Parathyroid adenoma (tissue), 2 donors: ENCODE measurements at regions not wholly inside any gene's neighbourhood (a gene's known extent, or its start where the extent isn't known, plus 50 kb on each side); places are given as distances from the start of the nearest gene placed in this dataset.

Experiments
- H2AFZ ChIP-seq: fragments of 300-600 bp; sonication (generic); one replicate; pipeline ENCODE4 v1.7.0; 2017; ENCODE audit warnings: antibody characterized with exemption, mild to moderate bottlenecking
- H3K27ac ChIP-seq: fragments of 300-600 bp; sonication (generic); one replicate; pipeline ENCODE4 v1.7.0; 2017
- H3K27me3 ChIP-seq: fragments of 300-600 bp; sonication (generic); one replicate; pipeline ENCODE4 v1.7.0; 2017; ENCODE audit warnings: low read length; ENCODE audit not compliant: control insufficient read depth, insufficient read depth
- H3K36me3 ChIP-seq: fragments of 300-600 bp; sonication (generic); one replicate; pipeline ENCODE4 v1.7.0; 2017; ENCODE audit warnings: low read length; ENCODE audit not compliant: control insufficient read depth, insufficient read depth
- H3K4me1 ChIP-seq: fragments of 300-600 bp; sonication (generic); one replicate; pipeline ENCODE4 v1.7.0; 2017; ENCODE audit warnings: control low read depth
- H3K4me2 ChIP-seq: fragments of 300-600 bp; sonication (generic); one replicate; pipeline ENCODE4 v1.7.0; 2017; ENCODE audit warnings: low read length
- H3K4me3 ChIP-seq: fragments of 300-600 bp; sonication (generic); one replicate; pipeline ENCODE4 v1.7.0; 2017; ENCODE audit warnings: low read depth, low read length
- H3K79me2 ChIP-seq: fragments of 300-600 bp; sonication (generic); one replicate; pipeline ENCODE4 v1.7.0; 2017; ENCODE audit warnings: control low read depth
- H3K9ac ChIP-seq: fragments of 300-600 bp; sonication (generic); one replicate; pipeline ENCODE4 v1.7.0; 2017; ENCODE audit warnings: mild to moderate bottlenecking
- H3K9me3 ChIP-seq: fragments of 300-600 bp; sonication (generic); one replicate; pipeline ENCODE4 v1.7.0; 2017; ENCODE audit warnings: low read length; ENCODE audit not compliant: control insufficient read depth
- TF ChIP-seq, protein P1 (sequence below): fragments of 300-600 bp; sonication (generic); IDR thresholded peaks from one replicate; pipeline ENCODE4 v1.7.0; 2017; ENCODE audit warnings: antibody characterized with exemption, mild to moderate bottlenecking
- donor health status: primary hyperparathyroidism.

GRCh38 chr17:71037386-71037785 is 868.1 kb downstream of the KCNJ2 start:
- H3K9me3 ChIP-seq = no peaks in the 10 kb centered on the region
- H3K4me2 ChIP-seq = no peak overlapping the region
- H3K79me2 ChIP-seq = no peaks in the 10 kb centered on the region
- H2AFZ ChIP-seq = no peak overlapping the region
- no peak overlapping the region for H3K9ac ChIP-seq
- H3K27me3 ChIP-seq = no peaks in the 10 kb centered on the region
- H3K4me1 ChIP-seq = no peaks in the 10 kb centered on the region
- H3K36me3 ChIP-seq = no peaks in the 10 kb centered on the region
- H3K27ac ChIP-seq = no peak overlapping the region
- no peak overlapping the region for H3K4me3 ChIP-seq
- TF ChIP-seq, protein P1, sequence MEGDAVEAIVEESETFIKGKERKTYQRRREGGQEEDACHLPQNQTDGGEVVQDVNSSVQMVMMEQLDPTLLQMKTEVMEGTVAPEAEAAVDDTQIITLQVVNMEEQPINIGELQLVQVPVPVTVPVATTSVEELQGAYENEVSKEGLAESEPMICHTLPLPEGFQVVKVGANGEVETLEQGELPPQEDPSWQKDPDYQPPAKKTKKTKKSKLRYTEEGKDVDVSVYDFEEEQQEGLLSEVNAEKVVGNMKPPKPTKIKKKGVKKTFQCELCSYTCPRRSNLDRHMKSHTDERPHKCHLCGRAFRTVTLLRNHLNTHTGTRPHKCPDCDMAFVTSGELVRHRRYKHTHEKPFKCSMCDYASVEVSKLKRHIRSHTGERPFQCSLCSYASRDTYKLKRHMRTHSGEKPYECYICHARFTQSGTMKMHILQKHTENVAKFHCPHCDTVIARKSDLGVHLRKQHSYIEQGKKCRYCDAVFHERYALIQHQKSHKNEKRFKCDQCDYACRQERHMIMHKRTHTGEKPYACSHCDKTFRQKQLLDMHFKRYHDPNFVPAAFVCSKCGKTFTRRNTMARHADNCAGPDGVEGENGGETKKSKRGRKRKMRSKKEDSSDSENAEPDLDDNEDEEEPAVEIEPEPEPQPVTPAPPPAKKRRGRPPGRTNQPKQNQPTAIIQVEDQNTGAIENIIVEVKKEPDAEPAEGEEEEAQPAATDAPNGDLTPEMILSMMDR = no peak

DNA sequence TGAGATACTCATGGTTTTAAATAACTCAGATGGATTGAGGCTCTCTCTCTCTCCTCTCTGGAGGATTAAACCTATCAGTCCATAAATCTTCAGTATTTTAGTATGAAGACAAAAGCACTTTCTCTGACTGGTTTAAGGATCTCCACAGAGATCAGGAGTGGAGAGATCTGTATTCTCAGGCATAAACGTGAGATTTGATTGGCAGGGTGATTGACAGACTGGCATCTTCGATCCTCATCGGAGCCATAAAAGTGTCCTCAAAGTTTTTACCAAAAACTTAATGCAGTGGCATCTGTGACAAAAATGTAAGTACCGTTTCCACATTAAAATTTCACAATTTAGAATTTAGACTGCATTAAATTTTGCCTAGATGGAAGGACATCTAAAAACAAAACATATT is 870.1 kb downstream of the KCNJ2 start:
- Histone ChIP-seq H2AFZ (no peak overlapping the region), H3K36me3 (no peaks in the 10 kb centered on the region), H3K9ac (no peak overlapping the region), H3K4me3 (no peak overlapping the region), H3K4me1 (no peaks in the 10 kb centered on the region), H3K27me3 (no peaks in the 10 kb centered on the region), H3K9me3 (no peaks in the 10 kb centered on the region), H3K27ac (no peak overlapping the region), H3K79me2 (no peaks in the 10 kb centered on the region), H3K4me2 (no peak overlapping the region)
- TF ChIP-seq, protein P1 = no peak

- Histone ChIP-seq H3K4me3 (no peak overlapping the region), H3K9me3 (no peaks in the 10 kb centered on the region), H3K9ac (no peak overlapping the region), H3K4me1 (no peaks in the 10 kb centered on the region), H3K27ac (no peak overlapping the region), H3K4me2 (no peak overlapping the region), H3K79me2 (no peaks in the 10 kb centered on the region), H3K36me3 (no peaks in the 10 kb centered on the region), H3K27me3 (no peaks in the 10 kb centered on the region), H2AFZ (no peak overlapping the region)
- TF ChIP-seq, protein P1 = no peak
Observed at GRCh38 chr17:71052971-71053370, 883.6 kb downstream of the KCNJ2 start.

DNA sequence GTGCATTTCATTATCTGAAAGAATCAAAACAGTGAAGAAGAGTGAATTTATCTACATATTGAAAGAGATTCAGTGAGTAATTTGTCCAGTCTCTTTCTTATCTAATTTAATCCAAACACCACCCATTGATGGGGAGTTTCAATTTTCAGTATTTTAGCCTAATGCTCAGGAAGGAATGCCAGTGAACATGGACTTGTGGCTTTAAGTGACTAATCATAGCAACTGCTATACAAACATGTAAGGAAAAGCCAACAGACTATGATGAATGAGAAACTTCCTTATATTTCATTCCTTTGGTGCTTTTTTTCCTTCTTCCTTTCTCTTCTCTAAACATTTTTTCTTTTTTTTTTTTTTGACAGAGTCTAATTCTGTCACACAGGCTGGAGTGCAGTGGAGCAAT is 885.8 kb downstream of the KCNJ2 start:
- Histone ChIP-seq H3K27ac (no peak overlapping the region), H3K9ac (no peak overlapping the region), H3K4me2 (no peak overlapping the region), H3K4me3 (no peak overlapping the region), H3K79me2 (no peaks in the 10 kb centered on the region), H3K36me3 (no peaks in the 10 kb centered on the region), H3K9me3 (no peaks in the 10 kb centered on the region), H2AFZ (no peak overlapping the region), H3K27me3 (no peaks in the 10 kb centered on the region), H3K4me1 (no peaks in the 10 kb centered on the region)
- TF ChIP-seq, protein P1 = no peak

- TF ChIP-seq, protein P1 = no peak
- Histone ChIP-seq H3K27me3 (no peaks in the 10 kb centered on the region), H3K36me3 (no peaks in the 10 kb centered on the region), H3K4me2 (no peak overlapping the region), H3K4me1 (no peaks in the 10 kb centered on the region), H3K4me3 (no peak overlapping the region), H3K79me2 (no peaks in the 10 kb centered on the region), H3K27ac (no peak overlapping the region), H3K9ac (no peak overlapping the region), H3K9me3 (no peaks in the 10 kb centered on the region), H2AFZ (no peak overlapping the region)
Observed at GRCh38 chr17:71057448-71057847, 888.1 kb downstream of the KCNJ2 start.
